OCI-LY7 (cell line): ENCODE measurements at regions not wholly inside any gene's neighbourhood (a gene's known extent, or its start where the extent isn't known, plus 50 kb on each side); places are given as distances from the start of the nearest gene placed in this dataset.

Experiments used
- CTCF ChIP-seq: fragments of 200-600 bp; sonication (generic); conservative IDR thresholded peaks from 2 replicates; pipeline ENCODE4 v1.5.1; 2014; ENCODE audit warnings: mild to moderate bottlenecking, antibody characterized with exemption, low read length, moderate library complexity, mixed read lengths
- EZH2phosphoT487 ChIP-seq: fragments of 200-600 bp; sonication (generic); IDR thresholded peaks from 2 replicates; pipeline ENCODE4 v1.6.1; 2018; ENCODE audit warnings: low read depth, borderline replicate concordance, mild to moderate bottlenecking, mixed run types, antibody characterized with exemption, low read length, moderate library complexity, mixed read lengths

DNA sequence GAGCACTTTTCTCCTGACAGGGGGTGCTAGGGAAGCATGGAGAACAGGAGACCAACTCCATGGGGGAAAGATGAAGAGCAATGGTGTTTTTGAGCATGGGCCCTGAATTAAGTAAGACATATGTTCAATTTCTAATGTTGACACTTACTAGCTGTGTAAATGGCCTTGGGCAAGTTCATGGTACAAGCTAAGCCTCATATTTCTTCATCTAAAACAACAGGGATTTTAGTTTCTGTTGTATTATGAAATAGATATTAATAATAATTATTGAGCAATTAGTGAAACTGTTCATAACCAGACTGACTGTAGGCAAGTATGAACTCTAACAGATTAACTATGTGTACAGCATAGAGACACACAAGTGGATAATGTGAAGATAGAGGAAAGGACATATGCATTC lies 515.0 kb upstream of the FAT1 start:
- TF ChIP-seq CTCF (no peak), EZH2phosphoT487 (no peak)
